ENCODE measurements at regions not wholly inside any gene's neighbourhood (a gene's known extent, or its start where the extent isn't known, plus 50 kb on each side); places are given as distances from the start of the nearest gene placed in this dataset.

DNA sequence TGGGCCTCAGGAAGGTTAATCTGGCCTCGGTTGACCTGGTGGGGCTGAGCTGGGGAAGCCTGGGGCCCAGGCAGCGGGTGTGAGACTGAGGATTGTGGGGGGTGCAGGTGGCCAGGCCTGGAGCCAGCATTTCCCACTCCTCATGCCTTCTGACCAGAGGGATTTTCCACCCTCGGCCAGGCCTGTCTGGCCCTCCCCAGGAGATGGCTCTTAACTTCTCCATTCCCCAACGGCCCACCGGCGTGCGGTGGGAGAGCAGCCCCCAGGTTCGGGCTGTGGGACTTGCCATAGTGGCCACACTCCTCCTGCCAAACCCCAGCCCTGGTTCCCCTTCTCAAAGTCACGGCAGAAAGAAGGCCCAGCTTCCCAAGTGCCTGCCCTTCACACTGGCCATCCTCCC, 126.5 kb upstream of the RUNX3 start:
- peaks cover 16% of the 10 kb centered on the region for H3K27me3 Mint-ChIP-seq (ENCODE audit: low read depth)
- Histone ChIP-seq H3K27me3 (ENCODE audit: insufficient read depth, low read length) (no peaks in the 10 kb centered on the region), H2BK5ac (ENCODE audit: insufficient read length, low read length) (no peak overlapping the region), H3K9ac (ENCODE audit: extremely low read depth, insufficient read length, low read length) (no peak overlapping the region), H3K79me2 (ENCODE audit: insufficient read depth, low read length) (no peaks in the 10 kb centered on the region), H3K4ac (ENCODE audit: low read depth, low read length) (no peak overlapping the region), H2BK120ac (ENCODE audit: low read depth, low read length, poor library complexity, severe bottlenecking) (no peak overlapping the region), H3K14ac (ENCODE audit: insufficient read depth, low read length) (no peak overlapping the region), H2AK5ac (ENCODE audit: insufficient read length, low read length) (no peak overlapping the region), H2AFZ (ENCODE audit: low read length) (no peak overlapping the region), H3K56ac (ENCODE audit: insufficient read length, low read depth, low read length) (no peak overlapping the region), H3K27ac (ENCODE audit: insufficient read length, low read depth, low read length) (no peak overlapping the region), H2BK15ac (ENCODE audit: low read depth, low read length) (no peak overlapping the region), H3K9me3 (ENCODE audit: control insufficient read depth, low read depth, low read length) (no peaks in the 10 kb centered on the region), H3T11ph (ENCODE audit: low read length) (no peak overlapping the region), H4K20me1 (ENCODE audit: control insufficient read depth, insufficient read depth, insufficient read length) (no peaks in the 10 kb centered on the region), H2BK12ac (ENCODE audit: insufficient read length, low read depth, low read length) (no peak overlapping the region), H4K5ac (ENCODE audit: insufficient read length, low read depth, low read length) (no peak overlapping the region), H2BK20ac (ENCODE audit: low read depth, low read length, poor library complexity, severe bottlenecking) (no peak overlapping the region), H3K18ac (ENCODE audit: insufficient read length, low read depth, low read length) (no peak overlapping the region), H4K8ac (replicated peaks; ENCODE audit: insufficient read length, low read depth, low read length) (no peak overlapping the region), H3K4me1 (ENCODE audit: insufficient read depth, low read length) (no peaks in the 10 kb centered on the region), H3K23ac (ENCODE audit: insufficient read length, low read depth, low read length) (no peak overlapping the region), H3K4me2 (ENCODE audit: insufficient read depth, insufficient read length, low read length) (no peak overlapping the region), H3K79me1 (ENCODE audit: insufficient read depth, low read depth, low read length, poor library complexity, severe bottlenecking) (no peaks in the 10 kb centered on the region), H4K91ac (ENCODE audit: insufficient read length, low read depth, low read length) (no peak overlapping the region), H3K23me2 (ENCODE audit: insufficient read length, low read depth, low read length, poor library complexity, severe bottlenecking) (no peaks in the 10 kb centered on the region)
- WGBS (ENCODE audit: extremely low coverage, insufficient read length, low lambda C conversion rate) = no CpG with 5 or more reads among the region's 9 CpGs
- TF ChIP-seq, protein P1, sequence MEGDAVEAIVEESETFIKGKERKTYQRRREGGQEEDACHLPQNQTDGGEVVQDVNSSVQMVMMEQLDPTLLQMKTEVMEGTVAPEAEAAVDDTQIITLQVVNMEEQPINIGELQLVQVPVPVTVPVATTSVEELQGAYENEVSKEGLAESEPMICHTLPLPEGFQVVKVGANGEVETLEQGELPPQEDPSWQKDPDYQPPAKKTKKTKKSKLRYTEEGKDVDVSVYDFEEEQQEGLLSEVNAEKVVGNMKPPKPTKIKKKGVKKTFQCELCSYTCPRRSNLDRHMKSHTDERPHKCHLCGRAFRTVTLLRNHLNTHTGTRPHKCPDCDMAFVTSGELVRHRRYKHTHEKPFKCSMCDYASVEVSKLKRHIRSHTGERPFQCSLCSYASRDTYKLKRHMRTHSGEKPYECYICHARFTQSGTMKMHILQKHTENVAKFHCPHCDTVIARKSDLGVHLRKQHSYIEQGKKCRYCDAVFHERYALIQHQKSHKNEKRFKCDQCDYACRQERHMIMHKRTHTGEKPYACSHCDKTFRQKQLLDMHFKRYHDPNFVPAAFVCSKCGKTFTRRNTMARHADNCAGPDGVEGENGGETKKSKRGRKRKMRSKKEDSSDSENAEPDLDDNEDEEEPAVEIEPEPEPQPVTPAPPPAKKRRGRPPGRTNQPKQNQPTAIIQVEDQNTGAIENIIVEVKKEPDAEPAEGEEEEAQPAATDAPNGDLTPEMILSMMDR (conservative IDR thresholded peaks at IDR 0.05) = no peak
- H3K4me1 Mint-ChIP-seq = peaks cover 9 to 31% of the 10 kb centered on the region in 2 experiments
- DNase-seq = no peak
- no peak overlapping the region for H3K27ac Mint-ChIP-seq
- no peaks in the 10 kb centered on the region for H3K9me3 Mint-ChIP-seq
- no peak overlapping the region for H3K4me3 Mint-ChIP-seq
- no peaks in the 10 kb centered on the region for H3K36me3 Mint-ChIP-seq (ENCODE audit: insufficient read depth in 1 of 3, low read depth in 3 of 3)

Measured in H9 (cell line).